Stimulated activated CD4-positive, alpha-beta T cell treated with anti-CD3 and anti-CD28 coated beads, Interleukin-4, amount 100 ng/mL, for 1 hour (primary cell): ENCODE measurements at regions not wholly inside any gene's neighbourhood (a gene's known extent, or its start where the extent isn't known, plus 50 kb on each side); places are given as distances from the start of the nearest gene placed in this dataset.
A peak's percentile ranks its signal among the peaks of the same experiment; 100 is the strongest.
"Not testable (repeated sequence)": the region's sequence is repeated elsewhere in the genome, so short reads cannot be mapped to it uniquely, and the experiment has no call there.

Experiments used
- DNase-seq: peaks from one replicate; pipeline ENCODE4 v3.0.0-alpha.2; 2020

- DNase-seq: no peak
Measured at GRCh38 chr5:116992681-116993080, 418.1 kb upstream of the SEMA6A start.

GRCh38 chr5:116989995-116990394 lies 415.4 kb upstream of the SEMA6A start:
- no peak for DNase-seq

GRCh38 chr5:116982035-116982434 lies 407.4 kb upstream of the SEMA6A start:
- no peak for DNase-seq

GRCh38 chr5:116980581-116980980 lies 406.0 kb upstream of the SEMA6A start:
- no peak for DNase-seq

GRCh38 chr5:116976767-116977166 lies 402.1 kb upstream of the SEMA6A start:
- no peak for DNase-seq

- DNase-seq: no peak
Measured at GRCh38 chr5:116971131-116971530, 396.5 kb upstream of the SEMA6A start.

GRCh38 chr5:116970318-116970717 lies 395.7 kb upstream of the SEMA6A start:
- DNase-seq: no peak

GRCh38 chr5:116964438-116964837 lies 389.8 kb upstream of the SEMA6A start:
- DNase-seq: no peak

GRCh38 chr5:116961021-116961420 lies 386.4 kb upstream of the SEMA6A start:
- DNase-seq: no peak

- DNase-seq: no peak
Measured at GRCh38 chr5:116959843-116960242, 385.2 kb upstream of the SEMA6A start.

GRCh38 chr5:116953251-116953930 lies 378.8 kb upstream of the SEMA6A start:
- DNase-seq: no peak

GRCh38 chr5:116951219-116951618 lies 376.6 kb upstream of the SEMA6A start:
- DNase-seq: no peak

- peak; percentile 52 for DNase-seq
Measured at GRCh38 chr5:116947691-116948528, 373.3 kb upstream of the SEMA6A start.

GRCh38 chr5:116945613-116946382 lies 371.2 kb upstream of the SEMA6A start:
- DNase-seq: not testable (repeated sequence)

GRCh38 chr5:116944183-116944582 lies 369.6 kb upstream of the SEMA6A start:
- DNase-seq: no peak

GRCh38 chr5:116942622-116943021 lies 368.0 kb upstream of the SEMA6A start:
- DNase-seq: no peak

GRCh38 chr5:116939641-116940040 lies 365.0 kb upstream of the SEMA6A start:
- DNase-seq: no peak

GRCh38 chr5:116938488-116938887 lies 363.9 kb upstream of the SEMA6A start:
- DNase-seq: no peak

- no peak for DNase-seq
Measured at GRCh38 chr5:116935561-116936162, 361.0 kb upstream of the SEMA6A start.

GRCh38 chr5:116930616-116931015 lies 356.0 kb upstream of the SEMA6A start:
- no peak for DNase-seq

- DNase-seq: no peak
Measured at GRCh38 chr5:116923344-116923743, 348.7 kb upstream of the SEMA6A start.

GRCh38 chr5:116922532-116922931 lies 347.9 kb upstream of the SEMA6A start:
- no peak for DNase-seq

GRCh38 chr5:116914869-116915504 lies 340.4 kb upstream of the SEMA6A start:
- no peak for DNase-seq
